Fibroblast of lung (primary cell): ENCODE measurements at regions not wholly inside any gene's neighbourhood (a gene's known extent, or its start where the extent isn't known, plus 50 kb on each side); places are given as distances from the start of the nearest gene placed in this dataset.

ENCODE experiments used
- DNase-seq, 2 donors: peaks; one replicate each; pipeline versions ENCODE4 v3.0.0 to v3.0.0-alpha.2; 2010; ENCODE audit warnings: low read depth in 2 of 2
- H2AFZ ChIP-seq: 2 replicates; pipeline ENCODE4 v1.5.1; 2012; ENCODE audit warnings: low read length, control low read depth, inconsistent platforms
- H3K27ac ChIP-seq: 2 replicates; pipeline ENCODE4 v1.5.1; 2011; ENCODE audit warnings: low read length, control low read depth; ENCODE audit not compliant: insufficient read depth
- H3K27me3 ChIP-seq: 2 replicates; pipeline ENCODE4 v1.5.1; 2011; ENCODE audit warnings: mild to moderate bottlenecking, low read length; ENCODE audit not compliant: control insufficient read depth, insufficient read depth
- H3K36me3 ChIP-seq: 2 replicates; pipeline ENCODE4 v1.5.1; 2011; ENCODE audit warnings: low read length; ENCODE audit not compliant: control insufficient read depth, insufficient read depth
- H3K4me1 ChIP-seq: 2 replicates; pipeline ENCODE4 v1.5.1; 2011; ENCODE audit warnings: low read length; ENCODE audit not compliant: control insufficient read depth, insufficient read depth; ENCODE audit errors: extremely low read depth
- H3K4me2 ChIP-seq: 2 replicates; pipeline ENCODE4 v1.5.1; 2011; ENCODE audit warnings: low read length, control low read depth; ENCODE audit not compliant: insufficient read depth; ENCODE audit errors: extremely low read depth
- H3K4me3 ChIP-seq, 4 experiments: fragments of 200-600 bp in 1 of 4; sonication (generic) in 1 of 4; replicated peaks in 1 of 4; 2 replicates each; pipeline ENCODE4 v1.5.1; 2011 to 2016; ENCODE audit warnings: low read length in 4 of 4, low read depth in 3 of 4, mild to moderate bottlenecking in 3 of 4, control low read depth in 2 of 4, inconsistent platforms in 1 of 4, mixed read lengths in 1 of 4; ENCODE audit not compliant: insufficient read depth in 1 of 4; ENCODE audit errors: control extremely low read depth in 1 of 4
- H3K79me2 ChIP-seq: 2 replicates; pipeline ENCODE4 v1.5.1; 2012; ENCODE audit warnings: mild to moderate bottlenecking, low read length, inconsistent platforms; ENCODE audit not compliant: control insufficient read depth, insufficient read depth
- H3K9ac ChIP-seq: 2 replicates; pipeline ENCODE4 v1.5.1; 2011; ENCODE audit warnings: mild to moderate bottlenecking, low read length, control low read depth; ENCODE audit not compliant: insufficient read depth
- H3K9me3 ChIP-seq: 2 replicates; pipeline ENCODE4 v1.5.1; 2012; ENCODE audit warnings: low read depth, low read length; ENCODE audit not compliant: control insufficient read depth, insufficient read depth
- H4K20me1 ChIP-seq: 2 replicates; pipeline ENCODE4 v1.5.1; 2011; ENCODE audit warnings: low read length; ENCODE audit not compliant: control insufficient read depth, insufficient read depth; ENCODE audit errors: extremely low read depth
- EZH2 ChIP-seq: IDR thresholded peaks from 2 replicates; pipeline ENCODE4 v1.5.1; 2012; ENCODE audit warnings: low read length, control low read depth, mild to moderate bottlenecking; ENCODE audit errors: missing control alignments
- TF ChIP-seq, protein P1 (sequence below), 2 donors: IDR thresholded peaks in 1 of 2; conservative IDR thresholded peaks in 1 of 2; 1 replicate in 1 of 2; 2 replicates in 1 of 2; pipeline ENCODE4 v1.5.1; 2011 to 2012; ENCODE audit warnings: low read length in 2 of 2, control low read depth in 1 of 2, inconsistent platforms in 1 of 2, low read depth in 1 of 2, mild to moderate bottlenecking in 1 of 2

DNA sequence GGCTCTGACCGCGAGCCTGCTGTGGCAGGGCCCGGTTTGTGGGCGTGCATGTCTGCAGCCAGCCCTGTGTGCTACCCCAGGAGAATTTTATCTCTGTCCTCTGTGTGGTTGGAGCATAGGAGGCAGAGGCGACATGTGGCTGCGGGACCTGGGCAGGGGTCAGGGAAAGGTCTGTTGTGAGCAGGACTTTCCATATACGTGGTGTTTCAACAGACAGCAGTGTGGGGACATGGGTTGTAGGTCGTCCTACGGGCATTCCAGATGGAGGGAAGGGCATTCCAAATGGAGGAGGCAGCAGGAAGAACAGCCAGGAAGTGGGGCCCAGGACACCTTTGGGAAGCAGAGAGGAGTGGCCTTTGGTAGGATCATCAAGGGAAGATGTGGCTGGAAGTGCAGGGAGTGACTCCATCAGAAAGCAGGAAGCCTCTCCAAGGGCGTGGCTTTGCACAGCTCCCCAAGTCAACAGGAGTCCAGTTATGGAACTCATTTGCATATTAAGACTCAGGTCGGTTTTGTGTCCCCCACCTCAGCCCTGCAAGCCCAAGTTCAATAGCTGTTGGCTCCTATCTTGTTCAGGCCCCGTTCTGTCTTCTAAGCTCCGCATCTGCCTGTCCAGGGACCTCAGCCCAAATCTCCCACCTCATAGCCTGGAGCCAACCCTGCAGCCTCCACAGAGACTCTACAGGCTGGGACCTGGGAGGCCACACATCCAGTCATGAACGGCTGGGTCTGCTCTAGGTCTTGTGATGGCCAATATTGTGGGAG lies 309.1 kb downstream of the MATN1 start:
- Histone ChIP-seq H2AFZ (no peak overlapping the region), H3K79me2 (no peaks in the 10 kb centered on the region), H3K27me3 (no peaks in the 10 kb centered on the region), H3K4me2 (no peak overlapping the region), H3K9me3 (no peaks in the 10 kb centered on the region), H3K27ac (no peak overlapping the region), H4K20me1 (no peaks in the 10 kb centered on the region), H3K4me1 (no peaks in the 10 kb centered on the region), H3K9ac (no peak overlapping the region), H3K36me3 (no peaks in the 10 kb centered on the region), H3K4me3 (no peak overlapping the region)
- DNase-seq: no peak
- TF ChIP-seq, protein P1, sequence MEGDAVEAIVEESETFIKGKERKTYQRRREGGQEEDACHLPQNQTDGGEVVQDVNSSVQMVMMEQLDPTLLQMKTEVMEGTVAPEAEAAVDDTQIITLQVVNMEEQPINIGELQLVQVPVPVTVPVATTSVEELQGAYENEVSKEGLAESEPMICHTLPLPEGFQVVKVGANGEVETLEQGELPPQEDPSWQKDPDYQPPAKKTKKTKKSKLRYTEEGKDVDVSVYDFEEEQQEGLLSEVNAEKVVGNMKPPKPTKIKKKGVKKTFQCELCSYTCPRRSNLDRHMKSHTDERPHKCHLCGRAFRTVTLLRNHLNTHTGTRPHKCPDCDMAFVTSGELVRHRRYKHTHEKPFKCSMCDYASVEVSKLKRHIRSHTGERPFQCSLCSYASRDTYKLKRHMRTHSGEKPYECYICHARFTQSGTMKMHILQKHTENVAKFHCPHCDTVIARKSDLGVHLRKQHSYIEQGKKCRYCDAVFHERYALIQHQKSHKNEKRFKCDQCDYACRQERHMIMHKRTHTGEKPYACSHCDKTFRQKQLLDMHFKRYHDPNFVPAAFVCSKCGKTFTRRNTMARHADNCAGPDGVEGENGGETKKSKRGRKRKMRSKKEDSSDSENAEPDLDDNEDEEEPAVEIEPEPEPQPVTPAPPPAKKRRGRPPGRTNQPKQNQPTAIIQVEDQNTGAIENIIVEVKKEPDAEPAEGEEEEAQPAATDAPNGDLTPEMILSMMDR (conservative IDR thresholded peaks at IDR 0.05 in 1 of 2, IDR thresholded peaks at IDR 0.05 in 1 of 2; ENCODE audit: low read depth in 1 of 2, low read length in 2 of 2): no peak
- no peak for TF ChIP-seq EZH2

DNA sequence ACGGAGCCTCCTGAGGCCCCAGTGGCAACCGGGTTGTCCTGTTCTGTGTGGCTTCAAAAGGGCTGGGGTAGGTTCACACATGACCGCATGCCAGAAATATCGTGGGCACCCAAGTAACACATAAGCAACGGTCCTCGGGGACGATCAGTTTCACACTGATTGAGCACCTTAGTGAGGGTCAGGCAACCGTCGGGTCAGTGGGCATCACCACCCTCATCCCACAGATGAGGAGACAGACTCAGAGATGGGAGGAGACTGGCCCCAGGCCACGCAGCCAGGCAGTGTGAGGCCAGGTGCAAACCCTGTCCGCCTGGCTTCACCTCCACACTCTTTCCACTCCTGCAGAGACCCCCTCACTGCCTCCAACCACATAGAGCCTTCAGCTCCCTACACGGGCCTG lies 309.8 kb downstream of the MATN1 start:
- H2AFZ ChIP-seq: no peak overlapping the region
- H3K27me3 ChIP-seq: no peaks in the 10 kb centered on the region
- no peak overlapping the region for H3K4me2 ChIP-seq
- no peaks in the 10 kb centered on the region for H3K9me3 ChIP-seq
- H3K4me1 ChIP-seq: no peaks in the 10 kb centered on the region
- no peak overlapping the region for H3K27ac ChIP-seq
- no peak for DNase-seq
- H3K9ac ChIP-seq: no peak overlapping the region
- H3K36me3 ChIP-seq: no peaks in the 10 kb centered on the region
- H3K79me2 ChIP-seq: no peaks in the 10 kb centered on the region
- no peak overlapping the region for H3K4me3 ChIP-seq
- TF ChIP-seq, protein P1 (conservative IDR thresholded peaks at IDR 0.05 in 1 of 2, IDR thresholded peaks at IDR 0.05 in 1 of 2; ENCODE audit: low read depth in 1 of 2, low read length in 2 of 2): no peak
- TF ChIP-seq EZH2: no peak
- H4K20me1 ChIP-seq: no peaks in the 10 kb centered on the region

DNA sequence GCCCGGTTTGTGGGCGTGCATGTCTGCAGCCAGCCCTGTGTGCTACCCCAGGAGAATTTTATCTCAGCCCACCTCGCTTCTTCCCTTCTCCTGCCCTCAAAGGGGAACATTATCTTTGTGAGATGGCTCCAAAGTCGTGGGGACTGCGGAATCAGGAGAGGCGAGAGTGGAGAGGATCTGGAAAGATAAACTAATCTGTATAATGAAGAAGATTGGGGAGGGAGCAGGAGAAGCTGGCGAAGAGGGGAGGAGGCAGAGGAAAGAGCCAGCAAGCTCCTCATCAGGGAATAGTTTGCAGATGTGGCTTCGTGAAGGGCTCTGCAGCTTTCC lies 310.3 kb downstream of the MATN1 start:
- Histone ChIP-seq H3K79me2 (no peaks in the 10 kb centered on the region), H2AFZ (no peak overlapping the region), H3K36me3 (no peaks in the 10 kb centered on the region), H3K4me3 (no peak overlapping the region), H3K4me2 (no peak overlapping the region), H3K4me1 (no peaks in the 10 kb centered on the region), H3K9me3 (no peaks in the 10 kb centered on the region), H3K27me3 (no peaks in the 10 kb centered on the region), H3K9ac (no peak overlapping the region), H4K20me1 (no peaks in the 10 kb centered on the region), H3K27ac (no peak overlapping the region)
- TF ChIP-seq, protein P1 (conservative IDR thresholded peaks at IDR 0.05 in 1 of 2, IDR thresholded peaks at IDR 0.05 in 1 of 2; ENCODE audit: low read depth in 1 of 2, low read length in 2 of 2): no peak
- no peak for TF ChIP-seq EZH2
- DNase-seq: no peak
